CD14-positive monocyte (primary cell): ENCODE measurements at regions not wholly inside any gene's neighbourhood (a gene's known extent, or its start where the extent isn't known, plus 50 kb on each side); places are given as distances from the start of the nearest gene placed in this dataset.

ENCODE experiments used
- DNase-seq, 3 donors: peaks; one replicate each; pipeline ENCODE4 v3.0.0-alpha.2; 2011 to 2022
- H2AFZ ChIP-seq: 2 replicates; pipeline ENCODE4 v1.6.0; 2012; ENCODE audit warnings: mild to moderate bottlenecking, low read depth, low read length, inconsistent platforms; ENCODE audit not compliant: insufficient read depth, poor library complexity, severe bottlenecking
- H3K27ac ChIP-seq, 2 donors: 1 replicate in 1 of 2; 2 replicates in 1 of 2; pipeline ENCODE4 v1.5.1; 2012 to 2013; ENCODE audit warnings: low read length in 2 of 2, control low read depth in 1 of 2, inconsistent platforms in 1 of 2, low read depth in 1 of 2, mild to moderate bottlenecking in 1 of 2
- H3K27me3 ChIP-seq, 2 donors: one replicate each; pipeline versions ENCODE4 v1.6.0 to v1.6.1; 2011 to 2013; ENCODE audit warnings: low read length in 2 of 2; ENCODE audit not compliant: control insufficient read depth in 2 of 2, insufficient read depth in 2 of 2
- H3K36me3 ChIP-seq, 2 donors: replicated peaks in 1 of 2; 1 replicate in 1 of 2; 2 replicates in 1 of 2; pipeline versions ENCODE4 v1.5.1 to v1.6.1; 2012 to 2013; ENCODE audit warnings: low read length in 2 of 2, control low read depth in 1 of 2, inconsistent platforms in 1 of 2, mild to moderate bottlenecking in 1 of 2; ENCODE audit not compliant: insufficient read depth in 2 of 2, control insufficient read depth in 1 of 2
- H3K4me1 ChIP-seq, 2 donors: 1 replicate in 1 of 2; 2 replicates in 1 of 2; pipeline versions ENCODE4 v1.5.1 to v1.6.1; 2012 to 2013; ENCODE audit warnings: low read length in 2 of 2, control low read depth in 1 of 2, inconsistent platforms in 1 of 2, mild to moderate bottlenecking in 1 of 2, moderate library complexity in 1 of 2; ENCODE audit not compliant: insufficient read depth in 2 of 2, control insufficient read depth in 1 of 2
- H3K4me2 ChIP-seq: replicated peaks from 2 replicates; pipeline ENCODE3; 2012; ENCODE audit warnings: low read length, moderate library complexity, mild to moderate bottlenecking; ENCODE audit not compliant: poor library complexity, severe bottlenecking; ENCODE audit errors: extremely low read depth
- H3K4me3 ChIP-seq, 3 experiments: fragments of 200-600 bp in 1 of 3; sonication (generic) in 1 of 3; replicated peaks in 1 of 3; 1 replicate in 2 of 3; 2 replicates in 1 of 3; pipeline ENCODE4 v1.5.1; 2011 to 2013; ENCODE audit warnings: low read length in 3 of 3, mild to moderate bottlenecking in 3 of 3, control low read depth in 2 of 3, low read depth in 2 of 3, inconsistent platforms in 1 of 3, moderate library complexity in 1 of 3
- H3K79me2 ChIP-seq: 2 replicates; pipeline ENCODE4 v1.6.0; 2012; ENCODE audit warnings: mild to moderate bottlenecking, control low read depth, inconsistent platforms, low read length, moderate library complexity; ENCODE audit not compliant: insufficient read depth
- H3K9ac ChIP-seq: 2 replicates; pipeline ENCODE4 v1.6.0; 2017; ENCODE audit warnings: low read length, mild to moderate bottlenecking; ENCODE audit not compliant: insufficient read depth, poor library complexity, severe bottlenecking
- H3K9me3 ChIP-seq, 2 donors: replicated peaks in 1 of 2; 1 replicate in 1 of 2; 2 replicates in 1 of 2; pipeline versions ENCODE4 v1.5.1 to v1.6.1; 2012 to 2013; ENCODE audit warnings: low read length in 2 of 2, control low read depth in 1 of 2; ENCODE audit not compliant: control insufficient read depth in 1 of 2, insufficient read depth in 1 of 2
- H4K20me1 ChIP-seq: 2 replicates; pipeline ENCODE4 v1.6.0; 2012; ENCODE audit warnings: mild to moderate bottlenecking, low read length, control low read depth, moderate library complexity; ENCODE audit not compliant: insufficient read depth
- H3K27ac Mint-ChIP-seq, 7 donors: one replicate each; pipeline ENCODE4 v1.8.0; 2020; ENCODE audit warnings: mild to moderate bottlenecking in 7 of 7, mixed read lengths in 7 of 7, moderate library complexity in 6 of 7, inconsistent platforms in 2 of 7
- H3K27me3 Mint-ChIP-seq, 3 donors: one replicate each; pipeline ENCODE4 v1.8.0; 2021 to 2022; ENCODE audit warnings: low read depth in 3 of 3, mild to moderate bottlenecking in 3 of 3, mixed read lengths in 3 of 3, moderate library complexity in 3 of 3, inconsistent platforms in 1 of 3
- H3K36me3 Mint-ChIP-seq, 2 donors: one replicate each; pipeline ENCODE4 v1.8.0; 2020; ENCODE audit warnings: mixed read lengths in 2 of 2, inconsistent platforms in 1 of 2, mild to moderate bottlenecking in 1 of 2
- H3K4me1 Mint-ChIP-seq: one replicate; pipeline ENCODE4 v1.8.0; 2020; ENCODE audit warnings: mild to moderate bottlenecking, mixed read lengths
- H3K4me3 Mint-ChIP-seq, 2 donors: one replicate each; pipeline ENCODE4 v1.8.0; 2020; ENCODE audit warnings: mild to moderate bottlenecking in 2 of 2, mixed read lengths in 2 of 2, moderate library complexity in 1 of 2
- H3K9me3 Mint-ChIP-seq, 7 donors: one replicate each; pipeline ENCODE4 v1.8.0; 2020 to 2022; ENCODE audit warnings: mixed read lengths in 7 of 7, mild to moderate bottlenecking in 6 of 7, moderate library complexity in 6 of 7, inconsistent platforms in 2 of 7
- CTCF ChIP-seq: fragments of 200-600 bp; IDR thresholded peaks from one replicate; pipeline ENCODE4 v1.8.0; 2022; ENCODE audit warnings: antibody characterized with exemption, mild to moderate bottlenecking
- WGBS: methylation state at CpG from one replicate; pipeline ENCODE4 v1.1.5; 2013; ENCODE audit warnings: missing lambda C conversion rate; ENCODE audit not compliant: insufficient coverage; 5-methylcytosine and 5-hydroxymethylcytosine counted together
- intact Hi-C, 2 donors: fragments of 100-400 bp; cut with micrococcal nuclease; formaldehyde crosslinking; loops; one replicate each; pipeline versions ENCODE4 v1.15.0 to v1.15.1; 2023

- Mint-ChIP-seq H3K4me3 (no peak overlapping the region), H3K9me3 (peaks cover 0 to 9% (median 5%) of the 10 kb centered on the region in 7 donors), H3K27me3 (peaks cover 2 to 6% (median 5%) of the 10 kb centered on the region in 3 donors), H3K4me1 (peaks cover 4% of the 10 kb centered on the region), H3K27ac (no peak overlapping the region), H3K36me3 (no peaks in the 10 kb centered on the region)
- H3K4me1 ChIP-seq, result no peaks in the 10 kb centered on the region
- no peak for TF ChIP-seq CTCF
- no peaks in the 10 kb centered on the region for H4K20me1 ChIP-seq
- H3K4me2 ChIP-seq, result no peak overlapping the region
- no peak overlapping the region for H2AFZ ChIP-seq
- intact Hi-C loops, result no loop called here
- no peak overlapping the region for H3K9ac ChIP-seq
- no peaks in the 10 kb centered on the region for H3K27me3 ChIP-seq
- no peaks in the 10 kb centered on the region for H3K9me3 ChIP-seq
- no peak for DNase-seq
- no CpG with 5 or more reads among the region's 11 CpGs for WGBS
- no peaks in the 10 kb centered on the region for H3K36me3 ChIP-seq
- no peak overlapping the region for H3K27ac ChIP-seq
- no peaks in the 10 kb centered on the region for H3K79me2 ChIP-seq
- no peak overlapping the region for H3K4me3 ChIP-seq
These were observed 167.1 kb downstream of the FGF9 start for GRCh38 chr13:21837841-21838551.

- Histone ChIP-seq H3K27ac (no peak overlapping the region), H3K4me2 (no peak overlapping the region), H3K27me3 (no peaks in the 10 kb centered on the region), H3K4me3 (no peak overlapping the region), H3K4me1 (no peaks in the 10 kb centered on the region), H3K9ac (no peak overlapping the region), H3K9me3 (no peaks in the 10 kb centered on the region), H2AFZ (no peak overlapping the region), H4K20me1 (no peaks in the 10 kb centered on the region), H3K79me2 (no peaks in the 10 kb centered on the region), H3K36me3 (no peaks in the 10 kb centered on the region)
- intact Hi-C loops, result no loop called here
- Mint-ChIP-seq H3K36me3 (no peaks in the 10 kb centered on the region), H3K9me3 (peaks cover 0 to 5% (median 2%) of the 10 kb centered on the region in 7 donors), H3K27ac (peak overlapping the region in 1 of 7 donors; percentile 46), H3K27me3 (peaks cover 0 to 6% (median 2%) of the 10 kb centered on the region in 3 donors), H3K4me3 (no peak overlapping the region), H3K4me1 (peaks cover 4% of the 10 kb centered on the region)
- TF ChIP-seq CTCF, result no peak
- DNase-seq, result no peak
- 83% methylated on average over 1 of the region's 4 CpGs for WGBS
These were observed 175.7 kb downstream of the FGF9 start for GRCh38 chr13:21846605-21847004.
